Endodermal cell (in vitro differentiated cells): ENCODE measurements at regions not wholly inside any gene's neighbourhood (a gene's known extent, or its start where the extent isn't known, plus 50 kb on each side); places are given as distances from the start of the nearest gene placed in this dataset.

Experiments
- DNase-seq: peaks from one replicate; pipeline ENCODE4 v3.0.0-alpha.2; 2017
- H3K27ac ChIP-seq: 2 replicates; pipeline ENCODE4 v1.5.1; 2013; ENCODE audit warnings: mild to moderate bottlenecking, low read depth, low read length, moderate library complexity
- H3K27me3 ChIP-seq: 2 replicates; pipeline ENCODE4 v1.6.1; 2013; ENCODE audit warnings: mild to moderate bottlenecking, low read length, moderate library complexity; ENCODE audit not compliant: insufficient read depth, control insufficient read depth, poor library complexity, severe bottlenecking
- H3K36me3 ChIP-seq: 2 replicates; pipeline ENCODE4 v1.7.0; 2013; ENCODE audit warnings: mild to moderate bottlenecking, low read length, moderate library complexity; ENCODE audit not compliant: control insufficient read depth, insufficient read depth
- H3K4me1 ChIP-seq: one replicate; pipeline ENCODE4 v1.7.0; 2013; ENCODE audit warnings: low read length; ENCODE audit not compliant: control insufficient read depth, insufficient read depth
- H3K4me3 ChIP-seq: 2 replicates; pipeline ENCODE4 v1.5.1; 2013; ENCODE audit warnings: mild to moderate bottlenecking, low read length, moderate library complexity
- H3K9ac ChIP-seq: 2 replicates; pipeline ENCODE4 v1.6.1; 2013; ENCODE audit warnings: mild to moderate bottlenecking, low read length, moderate library complexity; ENCODE audit not compliant: poor library complexity, severe bottlenecking; ENCODE audit errors: extremely low read depth
- H3K9me3 ChIP-seq: 2 replicates; pipeline ENCODE4 v1.6.1; 2013; ENCODE audit warnings: mild to moderate bottlenecking, low read length, moderate library complexity; ENCODE audit not compliant: control insufficient read depth
- H3K27ac Mint-ChIP-seq: 2 replicates; pipeline ENCODE4 v1.8.0; 2020; ENCODE audit warnings: mixed read lengths
- H3K27me3 Mint-ChIP-seq: 2 replicates; pipeline ENCODE4 v1.8.0; 2021; ENCODE audit warnings: mild to moderate bottlenecking, mixed read lengths; ENCODE audit not compliant: insufficient read depth
- H3K36me3 Mint-ChIP-seq: 2 replicates; pipeline ENCODE4 v1.8.0; 2020; ENCODE audit warnings: low read depth, mixed read lengths
- H3K4me1 Mint-ChIP-seq: 2 replicates; pipeline ENCODE4 v1.8.0; 2020; ENCODE audit warnings: mixed read lengths
- H3K4me3 Mint-ChIP-seq: 2 replicates; pipeline ENCODE4 v1.8.0; 2020; ENCODE audit warnings: mild to moderate bottlenecking, moderate library complexity, mixed read lengths
- H3K9me3 Mint-ChIP-seq: 2 replicates; pipeline ENCODE4 v1.8.0; 2020; ENCODE audit warnings: mild to moderate bottlenecking, mixed read lengths
- CTCF ChIP-seq: fragments of 200-600 bp; sonication (generic); conservative IDR thresholded peaks from 2 replicates; pipeline ENCODE4 v1.5.0; 2021; ENCODE audit warnings: antibody characterized with exemption, mild to moderate bottlenecking
- WGBS, 2 experiments: methylation state at CpG; one replicate each; pipeline versions ENCODE4 v1.1.5 to v1.1.7; 2013; ENCODE audit warnings: missing lambda C conversion rate in 2 of 2, mixed read lengths in 1 of 2; ENCODE audit not compliant: insufficient coverage in 1 of 2, insufficient read length in 1 of 2; 5-methylcytosine and 5-hydroxymethylcytosine counted together

- Histone ChIP-seq H3K36me3 (no peaks in the 10 kb centered on the region), H3K4me1 (peaks cover 3% of the 10 kb centered on the region), H3K9me3 (no peaks in the 10 kb centered on the region), H3K27me3 (no peaks in the 10 kb centered on the region), H3K4me3 (no peak overlapping the region), H3K27ac (no peak overlapping the region), H3K9ac (no peak overlapping the region)
- Mint-ChIP-seq H3K4me1 (no peaks in the 10 kb centered on the region), H3K9me3 (no peaks in the 10 kb centered on the region), H3K27ac (no peak overlapping the region), H3K36me3 (no peaks in the 10 kb centered on the region), H3K27me3 (no peaks in the 10 kb centered on the region), H3K4me3 (no peak overlapping the region)
- WGBS, 2 experiments: 17 to 23% methylated on average over 1 to 2 of the region's 2 CpGs
- DNase-seq: no peak
- TF ChIP-seq CTCF: no peak
Observed at GRCh38 chrY:14139521-14139920, 83.5 kb downstream of the VCY1B start.

GRCh38 chrY:14145614-14146013, 89.6 kb downstream of the VCY1B start:
- H3K4me1 ChIP-seq: no peaks in the 10 kb centered on the region
- no peak for TF ChIP-seq CTCF
- no peaks in the 10 kb centered on the region for H3K36me3 Mint-ChIP-seq
- no peaks in the 10 kb centered on the region for H3K4me1 Mint-ChIP-seq
- no peak overlapping the region for H3K4me3 ChIP-seq
- H3K36me3 ChIP-seq: no peaks in the 10 kb centered on the region
- H3K27me3 ChIP-seq: no peaks in the 10 kb centered on the region
- no peaks in the 10 kb centered on the region for H3K27me3 Mint-ChIP-seq
- H3K27ac ChIP-seq: no peak overlapping the region
- H3K9ac ChIP-seq: no peak overlapping the region
- no peak overlapping the region for H3K27ac Mint-ChIP-seq
- H3K9me3 ChIP-seq: no peaks in the 10 kb centered on the region
- no peak overlapping the region for H3K4me3 Mint-ChIP-seq
- H3K9me3 Mint-ChIP-seq: no peaks in the 10 kb centered on the region
- DNase-seq: no peak

- no peaks in the 10 kb centered on the region for H3K36me3 Mint-ChIP-seq
- H3K27ac Mint-ChIP-seq: no peak overlapping the region
- no peak for DNase-seq
- TF ChIP-seq CTCF: no peak
- Histone ChIP-seq H3K4me1 (no peaks in the 10 kb centered on the region), H3K9me3 (no peaks in the 10 kb centered on the region), H3K36me3 (no peaks in the 10 kb centered on the region), H3K9ac (no peak overlapping the region), H3K27ac (no peak overlapping the region), H3K27me3 (no peaks in the 10 kb centered on the region), H3K4me3 (no peak overlapping the region)
- 75% methylated on average over 2 of the region's 3 CpGs; no CpG with 5 or more reads in 1 of the 2 experiments for WGBS, 2 experiments
- no peaks in the 10 kb centered on the region for H3K27me3 Mint-ChIP-seq
- H3K9me3 Mint-ChIP-seq: no peaks in the 10 kb centered on the region
- no peaks in the 10 kb centered on the region for H3K4me1 Mint-ChIP-seq
- no peak overlapping the region for H3K4me3 Mint-ChIP-seq
Observed at GRCh38 chrY:14182776-14183175, 126.7 kb downstream of the VCY1B start.
